ENCODE measurements at regions not wholly inside any gene's neighbourhood (a gene's known extent, or its start where the extent isn't known, plus 50 kb on each side); places are given as distances from the start of the nearest gene placed in this dataset.
"Not testable (repeated sequence)": the region's sequence is repeated elsewhere in the genome, so short reads cannot be mapped to it uniquely, and the experiment has no call there.

- TF ChIP-seq CTCF (IDR thresholded peaks at IDR 0.05) (no peak), ZFX (IDR thresholded peaks at IDR 0.05; ENCODE audit: borderline replicate concordance) (no peak)
- H3K27ac ChIP-seq, result no peak overlapping the region
Observed at GRCh38 chr14:65847075-65847847, 434.7 kb downstream of the FUT8 start.

DNA sequence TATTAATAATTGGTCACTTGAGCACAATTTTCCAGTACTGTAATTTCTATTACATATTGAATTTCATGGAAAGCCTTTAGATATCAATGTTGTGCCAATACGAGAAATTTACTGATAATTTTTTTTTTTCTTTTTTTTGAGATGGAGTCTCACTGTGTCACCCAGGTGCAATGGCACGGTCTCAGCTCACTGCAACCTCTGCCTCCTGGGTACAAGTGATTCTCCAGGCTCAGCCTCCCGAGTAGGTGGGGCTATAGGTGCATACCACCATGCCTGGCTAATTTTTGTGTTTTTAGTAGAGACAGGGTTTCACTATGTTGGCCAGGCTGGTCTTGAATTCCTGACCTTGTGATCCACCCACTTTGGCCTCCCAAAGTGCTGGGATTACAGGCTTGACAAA, 435.4 kb downstream of the FUT8 start:
- not testable (repeated sequence) for H3K27ac ChIP-seq

GRCh38 chr14:65849091-65849490, 436.6 kb downstream of the FUT8 start:
- no peak for TF ChIP-seq CTCF (IDR thresholded peaks at IDR 0.05)
- TF ChIP-seq ZFX (IDR thresholded peaks at IDR 0.05; ENCODE audit: borderline replicate concordance), result no peak
- no peak overlapping the region for H3K27ac ChIP-seq

GRCh38 chr14:65849558-65849957, 437.0 kb downstream of the FUT8 start:
- TF ChIP-seq CTCF (IDR thresholded peaks at IDR 0.05) (no peak), ZFX (IDR thresholded peaks at IDR 0.05; ENCODE audit: borderline replicate concordance) (no peak)
- H3K27ac ChIP-seq, result no peak overlapping the region

GRCh38 chr14:65850429-65851135, 438.1 kb downstream of the FUT8 start:
- no peak overlapping the region for H3K27ac ChIP-seq
- TF ChIP-seq CTCF (IDR thresholded peaks at IDR 0.05), result no peak
- TF ChIP-seq ZFX (IDR thresholded peaks at IDR 0.05; ENCODE audit: borderline replicate concordance), result no peak

DNA sequence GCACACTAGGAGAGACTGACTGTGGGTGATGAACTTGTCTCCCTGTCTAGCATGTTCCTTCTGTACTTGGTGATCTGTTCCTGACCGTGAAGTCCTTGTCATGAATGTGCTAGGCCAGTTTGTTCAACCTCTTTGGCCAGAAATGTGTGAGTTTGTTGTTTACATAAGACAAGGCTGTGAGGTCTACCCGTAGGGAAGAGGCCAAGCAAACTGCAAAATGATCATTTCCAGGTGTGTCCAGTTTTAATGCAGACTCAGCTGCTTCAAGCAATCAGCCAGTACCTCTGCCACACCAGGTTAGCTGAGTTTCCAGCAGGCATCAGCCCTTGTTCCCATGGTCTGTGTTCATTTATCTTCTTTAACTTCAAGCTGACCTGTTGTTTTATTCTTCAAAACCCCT, 440.2 kb downstream of the FUT8 start:
- H3K27ac ChIP-seq, result no peak overlapping the region
- TF ChIP-seq CTCF (IDR thresholded peaks at IDR 0.05) (no peak), ZFX (IDR thresholded peaks at IDR 0.05; ENCODE audit: borderline replicate concordance) (no peak)

GRCh38 chr14:65853407-65853955, 441.0 kb downstream of the FUT8 start:
- TF ChIP-seq CTCF (IDR thresholded peaks at IDR 0.05), result no peak
- TF ChIP-seq ZFX (IDR thresholded peaks at IDR 0.05; ENCODE audit: borderline replicate concordance), result no peak

More at GRCh38 chr14:65853407-65853955, 441.0 kb downstream of the FUT8 start:
- no peak overlapping the region for H3K27ac ChIP-seq

Data from 22Rv1 (cell line).